ENCODE measurements at regions not wholly inside any gene's neighbourhood (a gene's known extent, or its start where the extent isn't known, plus 50 kb on each side); places are given as distances from the start of the nearest gene placed in this dataset.

DNA sequence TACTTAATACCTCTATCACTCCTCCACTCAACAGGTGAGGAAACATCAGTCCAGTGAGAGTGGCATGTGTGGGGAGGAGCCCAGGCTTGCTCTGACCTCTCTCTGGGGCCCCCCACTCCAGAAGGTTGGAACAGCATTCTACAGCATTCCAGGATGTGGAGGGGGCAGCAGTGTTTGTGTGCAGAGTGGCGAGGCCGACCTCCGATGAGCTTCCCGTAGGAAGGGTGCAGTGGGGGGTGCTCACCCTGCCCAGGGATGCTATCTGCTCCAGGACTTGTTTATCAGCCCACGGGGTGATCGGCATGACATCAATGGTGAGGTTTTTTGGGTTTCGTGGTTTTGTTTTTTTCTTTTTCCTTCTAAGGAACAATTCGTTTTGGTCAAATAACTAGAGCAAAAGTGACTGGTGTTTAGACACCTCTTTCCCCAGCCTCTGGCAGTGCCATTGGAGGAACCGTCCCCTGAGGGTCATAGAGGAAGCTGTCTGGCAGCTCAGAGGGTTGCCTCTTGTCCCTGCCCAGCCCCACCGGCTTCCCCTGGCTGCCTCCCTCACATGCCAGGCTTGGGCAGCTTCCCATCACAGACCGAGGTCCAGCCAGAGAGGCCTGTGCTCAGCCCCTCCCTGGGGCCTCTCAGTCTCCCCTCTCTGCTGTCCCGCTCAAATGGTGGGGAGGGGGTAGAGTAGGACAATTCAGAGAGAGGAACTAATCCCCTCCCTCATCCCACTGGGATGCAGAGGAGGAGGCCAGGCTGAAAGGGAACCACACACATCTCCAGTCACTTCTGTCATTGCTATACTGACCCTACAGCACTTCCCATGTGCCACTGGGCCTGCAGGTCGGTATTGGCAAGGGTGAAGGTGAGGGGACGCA, 96.5 kb downstream of the ZFP36L2 start:
- DNase-seq (ENCODE audit: low read depth in 1 of 2, low spot score in 1 of 2) = no peak

DNA sequence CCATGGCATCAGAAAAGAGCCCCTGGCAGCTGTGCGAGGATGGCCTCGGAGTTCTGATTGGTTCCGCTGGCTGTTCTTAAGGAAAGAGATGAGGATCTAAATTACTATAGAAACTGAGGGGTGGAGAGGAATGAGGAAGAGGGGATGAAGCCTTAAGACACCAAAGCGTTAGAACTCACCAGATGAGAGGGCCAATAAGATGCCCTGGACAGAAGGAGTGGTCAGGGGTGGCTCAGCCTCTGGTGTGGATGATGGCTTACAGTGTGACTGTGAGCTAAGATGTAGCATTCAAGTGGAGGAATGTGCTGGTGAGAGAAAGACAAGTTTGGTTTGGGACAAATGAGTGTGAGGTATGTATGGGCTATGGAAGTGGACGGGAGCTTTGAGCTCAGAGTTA, 97.8 kb downstream of the ZFP36L2 start:
- no peak for DNase-seq (ENCODE audit: low read depth in 1 of 2, low spot score in 1 of 2)

DNA sequence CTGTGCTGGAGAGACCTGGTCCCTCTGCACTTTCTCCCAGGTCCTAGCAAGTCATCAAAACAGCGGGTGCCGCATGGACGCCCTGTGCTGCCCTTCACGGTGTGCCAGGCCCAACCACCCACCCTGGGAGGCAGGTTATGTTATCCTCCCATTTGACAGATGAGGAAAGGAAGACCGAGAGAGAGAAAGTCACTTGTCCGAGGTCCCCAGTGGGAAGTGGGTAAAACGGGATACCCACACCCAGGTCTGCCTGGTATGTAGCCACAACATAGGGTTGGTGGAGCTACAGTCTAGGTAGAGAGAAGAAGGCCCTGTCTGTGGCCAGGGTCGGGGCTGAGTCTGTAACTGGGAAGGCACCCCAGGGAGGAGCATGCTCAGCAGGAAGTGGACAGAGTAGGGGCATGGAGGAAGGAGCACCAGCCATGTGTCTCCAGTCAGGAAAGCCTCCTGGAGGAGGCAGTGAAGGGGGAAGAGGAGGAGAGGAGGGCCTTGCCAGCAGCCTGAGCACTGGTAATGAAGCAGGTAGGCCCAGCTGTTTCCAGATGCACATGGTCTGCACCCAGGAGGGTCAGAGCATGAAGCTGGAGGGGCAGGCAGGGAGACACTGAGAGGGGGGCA, 98.4 kb downstream of the ZFP36L2 start:
- no peak for DNase-seq (ENCODE audit: low read depth in 1 of 2, low spot score in 1 of 2)

DNA sequence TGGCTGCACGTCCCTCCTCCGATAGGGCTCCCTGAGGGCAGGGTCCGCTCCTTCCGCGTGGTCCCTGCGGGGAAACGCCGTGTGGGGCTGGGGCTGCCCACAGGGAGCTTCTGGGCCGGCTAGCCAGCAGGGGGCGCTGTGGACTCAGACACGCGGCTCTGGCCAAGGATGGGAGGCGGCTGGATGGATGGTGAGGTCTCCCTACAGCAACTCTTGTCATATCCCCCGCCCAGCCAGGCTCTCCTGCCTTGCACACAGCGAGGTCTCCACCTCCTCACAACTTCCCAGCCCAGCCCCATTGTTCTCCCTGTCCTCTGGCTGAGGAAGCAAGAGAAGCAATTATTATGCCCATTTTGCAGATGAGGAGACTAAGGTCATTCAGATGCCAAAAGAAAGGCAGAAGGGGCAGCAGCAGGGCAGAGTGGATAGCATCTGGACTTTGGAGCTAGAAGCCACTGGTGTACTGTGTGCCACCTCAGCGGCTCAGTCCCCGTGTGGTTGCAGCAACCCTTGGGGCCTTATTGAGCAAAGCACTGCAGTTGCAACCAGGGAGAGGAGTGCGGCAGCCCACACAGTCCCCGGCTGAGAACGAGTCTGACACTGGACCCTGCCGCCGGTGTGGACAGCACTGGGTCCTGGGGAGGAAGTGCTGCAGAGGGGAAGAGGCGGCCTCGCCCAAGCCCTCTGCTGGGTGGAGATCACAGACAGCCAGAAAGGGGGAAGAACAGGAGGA, 99.0 kb downstream of the ZFP36L2 start:
- peak; percentile 85 to 88 for DNase-seq (ENCODE audit: low read depth in 1 of 2, low spot score in 1 of 2)

DNA sequence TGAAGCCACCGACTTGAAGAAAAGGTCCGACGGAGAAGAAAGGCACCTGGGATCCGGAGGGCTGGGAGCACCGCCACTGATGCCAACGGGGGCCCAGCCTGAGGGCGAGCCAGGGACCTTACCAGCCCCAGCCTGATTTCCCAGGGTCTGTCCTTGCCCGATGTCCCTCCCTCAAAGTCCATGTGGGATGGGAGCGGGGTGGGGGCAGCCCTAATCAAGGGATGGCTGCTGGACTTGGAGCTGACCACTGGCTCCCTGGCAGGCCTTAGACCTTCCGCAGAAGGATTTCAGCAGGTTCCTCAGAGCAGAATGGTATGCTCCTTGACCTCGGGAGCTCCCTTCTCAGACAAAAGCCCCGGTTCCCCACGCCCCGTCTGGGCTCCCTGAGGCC, 99.6 kb downstream of the ZFP36L2 start:
- no peak for DNase-seq (ENCODE audit: low read depth in 1 of 2, low spot score in 1 of 2)

DNA sequence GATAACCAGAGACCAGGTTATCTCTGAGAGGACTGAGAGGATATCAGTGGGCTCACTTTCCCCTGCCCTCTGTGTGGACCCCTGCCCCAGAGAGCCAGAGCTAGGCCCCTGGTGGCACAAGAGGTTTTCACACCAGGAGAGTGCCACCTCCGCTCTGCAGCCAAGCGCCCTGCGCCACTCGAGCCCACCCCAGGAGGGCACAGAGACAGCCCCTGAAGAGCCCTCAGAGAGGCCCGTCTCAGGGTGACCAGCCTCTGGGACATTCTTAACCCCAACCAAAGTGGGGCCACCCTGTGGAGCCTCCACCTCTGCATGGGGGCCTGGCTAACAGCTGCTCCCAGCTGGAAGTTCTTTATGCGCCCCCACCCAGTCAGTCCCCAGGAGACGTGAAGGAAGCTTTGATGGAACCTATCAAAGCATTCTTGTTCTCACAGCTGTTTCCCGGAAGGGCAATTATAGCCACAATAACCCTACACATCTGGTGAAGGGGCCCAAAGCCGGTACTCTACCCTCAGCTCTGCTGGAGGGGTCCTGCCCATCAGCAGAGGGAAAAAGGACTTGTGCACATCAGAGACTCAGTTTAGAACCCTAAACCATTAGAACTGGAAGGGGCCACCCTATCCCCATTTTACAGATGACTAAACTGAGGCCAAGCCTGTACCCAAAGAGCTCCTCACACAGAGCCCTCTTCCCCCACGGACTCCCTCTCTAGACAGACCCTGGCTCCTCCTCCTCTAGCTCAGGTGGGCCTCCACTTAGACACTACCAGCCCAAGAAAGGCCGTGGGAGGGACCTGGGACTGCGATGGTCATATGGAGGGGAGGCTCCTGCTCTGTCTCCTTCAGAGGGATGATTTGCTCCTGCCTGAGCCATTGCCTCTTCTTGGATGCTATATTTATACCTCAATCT, 101.1 kb downstream of the ZFP36L2 start:
- DNase-seq (ENCODE audit: low read depth in 1 of 2, low spot score in 1 of 2) = no peak

DNA sequence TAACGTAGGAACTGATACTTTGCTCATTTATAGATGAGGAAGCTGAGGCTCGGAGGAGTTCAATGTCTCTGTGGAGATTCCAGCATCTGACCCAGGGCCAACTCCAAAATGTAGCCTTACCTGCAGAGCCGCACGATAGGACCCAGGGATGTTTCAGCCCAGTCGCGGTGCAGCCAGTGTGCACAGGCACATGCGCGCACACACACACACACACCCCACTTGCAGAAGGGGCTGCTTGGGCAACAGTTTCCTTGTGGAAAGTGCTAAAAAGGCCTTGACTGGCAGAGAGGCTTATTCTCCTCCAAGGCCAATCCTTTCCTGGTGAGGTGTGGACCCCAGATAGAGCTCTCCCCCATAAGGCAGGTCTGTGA, 101.7 kb downstream of the ZFP36L2 start:
- DNase-seq (ENCODE audit: low read depth in 1 of 2, low spot score in 1 of 2) = no peak

DNA sequence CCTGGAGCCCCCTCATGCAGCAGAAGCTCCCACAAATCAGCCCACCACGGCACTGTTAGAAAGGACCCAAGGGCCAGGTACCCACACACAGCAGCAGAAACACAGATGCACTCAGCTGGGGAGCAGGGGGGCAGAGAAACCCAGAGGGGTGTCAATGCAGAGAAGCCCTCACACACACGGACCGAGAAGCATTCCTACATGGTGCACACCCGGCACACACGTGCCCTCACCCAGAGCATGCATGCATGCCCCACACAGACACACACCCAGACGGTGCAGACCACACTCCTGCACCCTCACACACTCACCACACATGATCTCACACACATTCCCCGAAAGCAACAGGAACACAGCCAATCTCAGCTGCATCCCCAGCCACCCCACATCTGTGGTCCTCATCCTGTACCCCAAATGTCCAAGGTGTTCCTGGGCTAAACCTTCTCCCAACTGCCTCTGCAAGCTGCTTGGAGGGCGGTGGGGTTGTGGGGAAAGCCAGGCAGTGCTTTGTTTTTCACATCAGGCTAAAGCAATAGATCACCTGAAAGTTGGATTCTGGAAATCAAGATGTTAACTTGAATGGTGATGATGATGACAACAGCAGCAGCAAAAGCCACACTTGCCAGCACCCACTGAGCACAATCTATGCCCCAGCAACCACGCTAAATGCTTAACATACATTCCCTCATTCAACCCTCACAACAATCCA, 102.3 kb downstream of the ZFP36L2 start:
- DNase-seq (ENCODE audit: low read depth in 1 of 2, low spot score in 1 of 2) = no peak

DNA sequence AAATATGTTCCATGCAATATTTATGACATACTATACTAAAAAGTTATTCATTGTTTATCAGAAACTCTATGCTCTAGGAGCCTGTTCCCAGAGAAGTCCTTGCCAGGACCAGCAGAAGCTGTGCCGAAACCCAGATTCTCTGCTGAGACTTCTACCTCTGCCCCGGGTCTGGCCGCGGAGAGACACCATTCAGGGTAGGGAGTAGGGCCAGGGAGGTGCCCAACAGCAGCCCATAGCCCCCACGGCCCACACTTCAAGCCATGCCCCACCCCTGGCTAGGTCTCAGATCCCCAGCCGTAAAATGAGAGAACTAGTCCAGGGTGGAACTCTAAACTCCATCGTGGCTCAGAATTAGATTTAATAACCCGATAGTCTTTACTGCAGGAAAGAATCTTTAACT, 102.9 kb downstream of the ZFP36L2 start:
- no peak for DNase-seq (ENCODE audit: low read depth in 1 of 2, low spot score in 1 of 2)

DNA sequence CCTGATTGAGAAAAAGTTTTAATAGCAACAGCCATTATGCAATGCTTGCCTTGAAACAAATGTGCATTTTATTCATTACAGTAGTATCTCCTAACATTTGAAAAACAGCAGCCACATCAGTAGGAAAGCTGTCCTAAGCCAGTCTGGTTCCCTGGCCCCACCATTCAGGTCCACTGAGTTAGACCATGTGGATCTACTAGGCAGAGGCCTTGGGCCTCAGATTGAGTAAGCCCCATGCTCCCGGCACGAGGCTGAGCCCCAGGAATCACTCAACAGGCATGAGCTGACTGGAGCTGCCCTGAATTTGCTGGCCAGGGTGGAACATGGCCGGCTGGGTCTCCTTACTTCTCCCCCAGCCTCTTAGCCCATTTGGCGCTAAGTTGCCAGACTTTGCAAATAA, 103.4 kb downstream of the ZFP36L2 start:
- no peak for DNase-seq (ENCODE audit: low read depth in 1 of 2, low spot score in 1 of 2)

DNA sequence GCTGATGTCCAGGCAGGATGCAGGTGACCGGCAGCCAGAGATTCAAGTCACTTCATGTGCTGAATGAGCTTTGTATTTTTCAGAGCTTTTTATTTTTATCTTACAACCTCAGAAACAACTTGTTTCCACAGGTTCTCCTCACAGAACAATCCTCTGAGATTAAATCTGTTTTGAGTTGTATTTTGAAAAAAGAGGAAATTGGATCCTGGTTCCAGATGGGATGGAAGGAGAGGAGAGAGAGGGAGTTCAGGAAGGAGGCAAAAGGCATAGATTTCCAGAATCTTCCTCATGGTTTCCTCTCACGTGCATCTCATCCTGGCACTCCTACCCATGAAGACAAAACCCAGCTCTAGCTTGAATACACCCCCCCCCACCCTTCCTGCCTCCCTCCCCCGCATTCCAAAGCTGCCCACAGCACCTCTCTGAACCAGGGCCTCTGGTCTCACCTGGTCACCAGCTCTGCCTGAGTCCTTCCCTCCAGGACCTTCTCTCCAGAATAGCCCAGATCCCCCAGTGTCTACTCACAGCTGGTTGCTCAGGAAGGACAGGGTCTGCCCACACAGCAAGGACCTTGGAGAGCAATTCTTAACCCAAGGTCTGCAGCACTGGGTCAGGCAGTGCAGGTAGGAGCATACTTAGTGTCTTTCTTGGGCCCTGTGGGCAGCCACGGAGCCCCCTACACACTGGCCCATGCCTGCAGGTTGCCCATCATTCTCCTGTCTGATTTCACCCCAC, 104.7 kb downstream of the ZFP36L2 start:
- no peak for DNase-seq (ENCODE audit: low read depth in 1 of 2, low spot score in 1 of 2)

DNA sequence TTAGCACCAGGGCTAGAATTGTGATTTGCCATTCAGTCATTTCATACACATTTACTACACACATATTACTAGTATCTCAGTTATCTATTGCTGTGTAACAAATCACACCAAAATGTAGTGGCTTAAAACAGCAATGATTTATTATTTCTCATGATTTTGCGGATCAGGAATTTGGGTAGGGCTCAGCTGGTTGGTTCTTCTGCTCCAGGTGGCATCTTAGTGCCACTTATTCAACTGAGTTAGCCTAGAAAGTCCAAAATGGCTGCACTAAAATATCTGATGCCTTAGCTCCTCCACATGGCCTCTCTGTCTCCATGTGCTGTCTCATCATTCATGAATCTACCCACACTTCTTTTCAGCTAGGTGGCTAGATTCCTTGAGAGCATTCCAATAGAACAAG, 107.1 kb downstream of the ZFP36L2 start:
- no peak for DNase-seq (ENCODE audit: low read depth in 1 of 2, low spot score in 1 of 2)

DNA sequence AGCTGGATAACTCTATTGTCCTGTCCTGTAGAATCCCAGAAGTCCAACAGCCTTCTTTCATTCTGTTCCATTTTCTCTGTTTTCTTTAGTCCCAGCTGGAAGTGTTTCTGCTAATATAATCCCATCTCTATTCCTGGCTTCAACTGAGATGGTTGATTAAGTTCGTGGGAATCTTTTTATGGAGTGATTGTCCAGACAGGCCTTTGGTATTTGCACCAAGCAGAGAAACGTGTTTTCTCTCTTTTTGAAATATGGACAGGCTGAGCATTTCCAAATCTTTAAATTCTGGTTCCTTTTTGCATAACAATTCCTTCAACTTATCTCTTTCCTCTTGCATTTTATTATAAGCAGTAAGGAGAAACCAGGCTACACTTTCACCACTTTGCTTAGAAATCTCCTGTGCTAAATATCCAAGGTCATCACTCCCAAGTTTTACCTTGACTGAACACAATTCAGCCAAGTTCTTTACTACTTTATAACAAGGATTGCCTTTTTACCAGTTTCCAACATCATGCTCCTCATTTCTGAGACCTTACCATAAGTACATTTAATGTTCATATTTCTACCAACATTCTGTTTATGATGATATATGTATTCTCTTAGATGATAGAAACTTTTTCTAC, 108.8 kb downstream of the ZFP36L2 start:
- DNase-seq (ENCODE audit: low read depth in 1 of 2, low spot score in 1 of 2) = no peak

DNA sequence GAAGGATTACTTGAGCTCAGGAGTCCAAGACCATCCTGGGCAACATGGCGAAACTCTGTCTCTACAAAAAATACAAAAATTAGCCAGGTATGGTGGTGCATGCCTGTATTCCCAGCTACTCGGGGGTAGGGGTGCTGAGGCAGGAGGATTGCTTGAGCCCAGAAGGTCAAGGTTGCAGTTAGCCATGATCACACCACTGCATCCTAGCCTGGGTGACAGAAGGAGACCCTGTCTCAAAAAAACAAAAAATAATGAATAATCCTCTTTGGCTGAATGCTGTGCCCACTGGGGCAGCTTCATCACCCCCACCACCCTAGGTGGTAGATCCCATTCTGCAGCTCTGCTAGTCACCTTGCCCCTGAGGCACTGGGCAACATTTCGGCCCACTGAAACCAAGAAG, 109.4 kb downstream of the ZFP36L2 start:
- no peak for DNase-seq (ENCODE audit: low read depth in 1 of 2, low spot score in 1 of 2)

DNA sequence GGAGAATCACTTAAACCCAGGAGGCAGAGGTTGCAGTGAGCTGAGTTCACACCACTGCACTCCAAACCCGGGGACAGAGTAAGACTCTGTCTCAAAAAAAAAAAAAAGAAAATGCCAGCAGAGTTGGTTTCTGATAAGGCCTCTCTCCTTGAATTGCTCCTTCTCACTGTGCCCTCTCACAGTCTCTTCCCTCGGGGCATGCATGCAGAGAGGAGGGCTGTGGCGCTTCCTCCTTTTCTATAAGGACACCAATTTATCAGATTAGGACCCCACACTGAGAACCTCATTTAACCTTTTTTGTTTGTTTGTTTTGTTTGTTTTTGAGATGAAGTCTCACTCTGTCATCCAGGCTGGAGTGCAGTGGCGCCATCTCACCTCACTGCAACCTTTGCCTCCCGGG, 110.5 kb downstream of the ZFP36L2 start:
- DNase-seq (ENCODE audit: low read depth in 1 of 2, low spot score in 1 of 2) = no peak

DNA sequence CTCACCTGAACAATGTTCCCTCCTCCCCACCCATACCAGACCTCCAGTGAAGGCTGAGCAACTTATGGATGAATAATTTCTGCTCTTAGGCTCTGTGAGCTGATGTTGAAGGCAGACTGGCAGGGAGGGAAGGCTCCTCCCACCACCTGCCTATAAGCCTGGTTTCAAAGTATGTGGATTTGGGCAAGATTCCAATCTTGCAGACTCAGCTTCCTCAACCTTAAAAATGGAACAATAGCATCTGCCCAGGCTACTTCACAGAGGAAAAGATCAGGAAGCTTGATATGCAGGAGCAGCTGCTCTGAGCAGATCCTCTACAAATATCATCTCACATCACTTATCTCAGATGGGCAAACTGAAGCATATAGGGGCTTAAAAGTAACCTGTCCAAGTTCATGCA, 112.2 kb downstream of the ZFP36L2 start:
- no peak for DNase-seq (ENCODE audit: low read depth in 1 of 2, low spot score in 1 of 2)

DNA sequence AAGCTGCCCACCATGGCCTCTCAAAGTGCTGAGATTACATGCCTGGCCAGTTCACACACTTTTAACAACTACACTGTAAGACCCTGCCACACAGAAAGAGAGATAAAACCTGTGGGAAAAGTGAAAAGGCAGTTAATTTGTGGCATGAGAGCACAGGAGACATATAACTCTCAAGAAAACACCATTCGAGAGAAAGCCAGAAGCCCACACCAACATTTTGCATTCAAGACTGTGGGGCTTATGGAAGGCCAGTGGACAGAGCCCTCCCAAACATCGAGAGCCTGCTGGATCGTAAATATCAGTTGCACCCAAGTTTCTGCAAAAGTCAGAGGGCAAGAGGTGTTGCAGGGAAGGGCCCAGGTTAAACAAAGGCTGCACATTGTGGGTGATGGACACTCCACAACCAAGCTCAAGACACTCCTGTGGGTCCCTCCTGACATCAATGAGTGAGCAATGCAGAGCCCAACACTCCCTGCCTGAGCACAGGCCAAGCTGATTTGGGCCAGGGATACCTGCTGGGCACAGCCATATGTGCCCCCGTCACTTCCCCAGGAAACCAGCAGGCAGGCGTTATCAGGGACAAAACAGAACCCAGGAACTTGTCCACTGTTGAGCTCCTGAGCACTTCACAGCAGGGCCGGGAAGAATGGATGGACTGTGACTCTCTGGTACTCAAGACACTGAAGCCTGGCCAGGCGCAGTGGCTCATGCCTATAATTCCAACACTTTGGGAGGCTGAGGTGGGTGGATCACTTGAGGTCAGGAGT, 114.4 kb downstream of the ZFP36L2 start:
- DNase-seq (ENCODE audit: low read depth in 1 of 2, low spot score in 1 of 2) = no peak

DNA sequence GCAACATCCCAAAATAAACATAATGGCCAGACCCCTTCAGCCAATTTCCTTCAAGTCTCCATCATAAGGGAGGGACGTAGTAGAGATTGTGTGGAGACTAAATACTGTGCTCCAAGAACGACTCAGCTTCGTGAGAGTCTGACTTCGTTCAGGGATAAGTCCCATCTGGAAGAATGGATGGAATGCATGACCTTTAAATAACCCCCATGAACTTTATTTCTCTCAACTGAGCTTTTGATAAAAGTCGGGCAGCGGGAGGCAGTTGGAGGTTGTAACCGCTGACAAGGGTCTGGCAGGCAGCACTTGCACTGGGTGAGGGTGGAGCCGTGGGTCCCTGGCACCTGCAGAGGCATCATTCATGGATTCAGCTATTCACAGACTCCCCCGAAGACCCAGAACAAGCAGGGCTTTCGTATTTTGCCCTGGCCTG, 115.9 kb downstream of the ZFP36L2 start:
- DNase-seq (ENCODE audit: low read depth in 1 of 2, low spot score in 1 of 2) = no peak
